Dermis blood vessel endothelial cell (primary cell): ENCODE measurements at regions not wholly inside any gene's neighbourhood (a gene's known extent, or its start where the extent isn't known, plus 50 kb on each side); places are given as distances from the start of the nearest gene placed in this dataset.
"Not testable (repeated sequence)": the region's sequence is repeated elsewhere in the genome, so short reads cannot be mapped to it uniquely, and the experiment has no call there.

ENCODE experiments used
- DNase-seq: peaks from one replicate; pipeline ENCODE4 v3.0.0; 2010

DNA sequence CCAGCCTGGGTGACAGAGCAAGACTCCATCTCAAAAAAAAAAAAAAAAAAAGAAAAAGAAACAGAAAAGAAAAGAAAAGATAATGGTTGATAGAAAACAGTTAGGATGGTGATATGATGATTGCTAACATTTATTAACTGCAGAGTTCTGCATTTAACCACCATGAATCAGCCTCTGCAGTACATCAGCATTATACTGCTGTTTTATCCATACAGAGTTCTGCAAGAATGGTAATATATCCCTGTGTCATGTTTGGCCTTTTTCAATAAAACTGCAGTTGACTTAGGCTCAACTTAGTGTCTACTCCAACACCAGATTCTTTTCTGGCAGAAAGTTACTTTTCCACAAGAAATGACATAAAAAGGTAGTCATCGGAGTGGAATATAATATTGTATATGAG lies 62.6 kb downstream of the DUSP6 start:
- DNase-seq = no peak

DNA sequence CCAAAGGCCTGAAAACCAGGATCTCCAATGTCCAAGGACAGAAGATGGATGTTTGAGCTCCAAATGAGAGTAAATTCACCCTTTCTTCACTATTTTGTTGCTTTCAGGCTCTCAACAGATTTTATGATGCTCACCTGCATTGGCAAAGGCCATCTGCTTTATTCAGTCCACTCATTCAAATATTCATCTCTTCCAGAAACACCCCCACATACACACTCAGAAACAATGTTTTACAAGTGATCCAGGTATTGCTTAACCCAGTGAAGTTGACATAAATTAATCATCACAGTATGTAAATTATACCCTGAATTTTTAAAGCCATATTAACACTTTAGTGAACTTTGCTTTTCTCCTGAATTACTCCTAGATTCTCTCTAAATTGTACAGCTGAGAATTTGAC lies 63.3 kb downstream of the DUSP6 start:
- no peak for DNase-seq

DNA sequence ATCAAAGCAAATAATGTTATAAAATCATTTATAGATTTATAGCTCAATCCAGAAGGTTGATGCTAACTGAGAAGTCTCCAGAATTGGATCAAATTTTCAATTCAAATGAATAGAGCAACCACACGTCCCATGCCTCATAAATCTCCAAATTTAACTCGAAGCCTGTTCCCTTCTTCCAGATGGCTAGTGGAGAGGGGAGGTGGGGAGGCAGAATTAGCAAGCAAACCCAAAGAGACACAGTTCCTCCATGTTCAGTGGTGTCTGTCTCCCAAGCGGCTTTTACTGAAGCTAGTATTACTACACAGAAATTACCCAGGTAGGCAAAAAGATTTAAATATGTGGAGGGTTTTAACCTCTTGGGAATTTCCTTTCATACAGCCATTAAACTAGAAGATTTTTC lies 65.8 kb downstream of the DUSP6 start:
- no peak for DNase-seq

DNA sequence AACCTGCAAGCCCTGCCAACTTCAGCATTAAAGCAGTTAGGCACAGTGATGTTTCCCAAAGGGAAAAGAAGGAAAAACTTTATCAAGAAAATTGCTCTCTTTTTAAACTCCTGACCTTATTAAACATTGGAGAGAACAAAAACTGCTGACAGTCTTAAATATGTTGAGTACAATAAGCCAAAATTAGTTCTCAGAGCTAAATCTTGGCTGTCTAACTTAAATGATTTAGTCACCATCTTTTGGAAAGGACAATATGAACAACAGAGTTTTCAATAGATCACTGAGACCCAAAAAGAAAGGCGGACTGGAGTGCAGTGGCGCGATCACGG lies 70.8 kb downstream of the DUSP6 start:
- no peak for DNase-seq

DNA sequence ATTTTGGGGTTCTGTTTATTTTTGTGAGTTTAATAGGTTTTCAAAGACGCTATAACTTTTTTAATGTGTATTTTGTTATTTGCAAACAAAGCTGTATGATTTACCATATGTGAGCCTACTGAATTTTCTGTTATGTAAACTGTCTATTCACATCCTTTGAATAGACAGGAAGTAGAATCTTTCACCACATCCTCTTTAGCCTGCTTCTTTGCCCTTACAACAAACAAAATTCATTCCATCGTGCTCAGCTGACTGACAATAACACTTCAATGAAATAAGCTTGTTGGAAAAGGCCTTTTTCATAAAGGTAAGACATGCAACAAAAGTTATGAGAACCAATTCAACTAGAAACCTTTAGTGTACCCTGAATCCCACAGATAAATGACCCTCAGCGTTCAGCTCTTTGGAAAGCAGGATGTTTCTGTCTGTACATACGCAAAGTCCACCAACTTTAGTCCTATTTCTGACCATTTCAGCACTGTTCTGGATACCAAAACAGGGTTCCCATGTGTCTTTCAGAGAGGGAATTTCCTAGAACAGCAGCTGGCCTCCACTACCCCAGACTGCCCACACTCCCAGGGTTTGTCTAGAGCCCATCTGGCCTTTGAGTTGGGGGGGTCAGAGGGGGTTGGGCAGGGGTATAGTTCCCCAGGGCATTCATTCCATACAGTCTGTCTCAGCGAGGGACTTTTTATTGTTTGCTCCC lies 71.3 kb downstream of the DUSP6 start:
- DNase-seq = peak; percentile 19

DNA sequence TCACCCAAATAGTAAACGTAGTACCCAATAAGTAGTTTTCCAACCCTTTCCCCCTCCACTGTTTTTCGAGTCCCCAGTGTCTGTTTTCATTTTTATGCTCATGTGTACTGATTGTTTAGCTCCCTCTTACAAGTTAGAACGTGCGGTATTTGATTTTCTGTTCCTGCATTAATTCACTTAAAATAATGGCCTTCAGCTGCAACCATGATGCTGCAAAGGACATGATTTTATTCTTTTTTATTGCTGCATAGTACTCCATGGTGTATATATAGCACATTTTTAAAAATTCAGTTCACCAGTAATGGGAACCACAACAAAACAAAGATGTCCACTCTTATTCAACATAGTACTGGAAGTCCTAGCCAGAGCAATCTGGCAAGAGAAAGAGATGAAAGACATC lies 72.8 kb downstream of the DUSP6 start:
- DNase-seq = no peak

DNA sequence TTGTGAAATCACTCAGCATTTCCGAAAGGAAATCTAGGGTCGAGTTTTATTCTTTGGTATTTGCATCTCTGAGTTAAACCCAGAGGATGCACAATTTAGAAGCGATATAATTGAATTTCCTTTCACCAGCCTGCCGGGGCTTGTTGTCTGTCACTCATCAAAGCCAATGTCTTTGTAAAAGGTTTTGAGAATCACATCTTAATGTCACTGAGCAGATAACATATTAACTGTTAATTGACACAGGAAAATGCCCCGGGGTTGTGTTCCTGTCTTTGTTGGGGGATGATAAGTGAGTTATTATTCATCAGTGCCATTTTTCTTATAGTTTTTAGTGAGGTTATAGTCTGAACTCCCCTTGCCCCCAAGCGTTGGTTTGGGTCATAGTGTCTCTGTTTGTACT lies 73.4 kb downstream of the DUSP6 start:
- DNase-seq = peak; percentile 47

DNA sequence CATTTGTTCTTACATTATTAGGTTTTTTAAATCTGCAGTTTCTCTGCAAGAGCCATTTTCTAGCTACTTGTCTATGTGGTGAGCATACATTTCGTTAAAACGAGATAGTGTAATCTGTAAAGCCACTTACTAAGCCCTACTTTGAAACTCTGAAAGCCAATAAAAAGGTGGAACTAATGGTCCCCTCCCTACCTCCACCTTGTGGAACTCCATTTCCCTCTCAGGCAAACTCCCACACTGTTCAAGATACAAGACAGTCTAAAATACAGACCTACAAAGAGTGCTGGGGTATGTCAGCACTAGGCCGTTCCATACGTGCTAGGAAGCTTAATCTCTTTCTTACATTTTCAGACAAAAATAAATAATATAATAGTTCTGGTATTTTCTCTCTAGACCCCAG lies 74.1 kb downstream of the DUSP6 start:
- DNase-seq = no peak

DNA sequence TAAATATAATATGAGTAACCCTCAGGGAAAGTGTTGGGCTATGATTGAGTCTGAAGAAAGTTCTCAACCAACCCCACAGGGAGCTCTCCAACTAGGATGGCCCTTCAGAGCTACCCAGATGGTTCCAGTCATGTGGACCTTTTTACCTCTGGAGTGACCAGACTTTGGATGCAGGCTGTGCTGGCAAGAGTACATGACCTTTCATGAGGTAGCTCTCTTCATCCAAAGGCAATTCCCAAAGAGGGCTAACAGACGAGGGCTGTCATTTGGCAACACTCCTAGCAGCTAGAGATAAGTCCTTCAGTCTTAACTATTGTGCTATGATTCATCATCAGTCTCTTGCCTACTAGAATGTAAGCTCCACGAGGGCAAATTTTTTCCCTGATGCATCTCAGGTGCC lies 75.4 kb downstream of the DUSP6 start:
- DNase-seq = no peak

DNA sequence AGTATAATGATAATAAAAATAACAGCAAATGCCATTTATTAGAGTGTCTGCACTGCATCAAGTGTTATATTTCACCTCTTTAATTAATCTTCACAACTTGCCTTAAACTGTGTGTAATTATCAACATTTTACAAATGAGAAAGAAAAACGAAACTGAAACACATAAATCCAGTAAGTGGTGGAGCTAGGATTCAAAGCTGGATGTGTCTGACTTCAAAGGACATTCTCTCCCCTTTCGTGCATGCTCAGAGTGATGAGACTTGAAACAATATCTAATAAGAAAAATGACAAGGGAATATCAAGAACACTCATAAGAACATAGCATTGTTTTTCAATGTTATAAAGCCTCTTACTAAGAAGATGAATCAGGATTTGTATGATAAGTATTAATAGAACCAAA lies 78.8 kb downstream of the DUSP6 start:
- DNase-seq = no peak

DNA sequence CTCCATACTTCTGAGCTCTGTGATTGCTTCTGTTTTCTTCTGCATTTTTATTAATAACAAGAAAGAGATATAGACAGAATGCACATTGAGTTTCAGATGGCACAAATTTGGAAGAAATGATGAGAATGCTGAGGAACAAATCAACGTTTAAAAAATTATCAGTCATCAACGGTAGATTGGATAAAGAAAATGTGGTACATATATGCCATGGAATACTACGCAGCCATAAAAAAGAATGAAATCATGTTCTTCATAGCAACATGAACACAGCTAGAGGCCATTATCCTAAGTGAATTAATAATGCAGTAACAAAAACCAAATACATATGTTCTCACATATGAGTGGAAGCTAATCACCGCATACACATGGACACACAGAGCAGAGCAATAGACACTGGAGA lies 81.8 kb downstream of the DUSP6 start:
- DNase-seq = no peak

DNA sequence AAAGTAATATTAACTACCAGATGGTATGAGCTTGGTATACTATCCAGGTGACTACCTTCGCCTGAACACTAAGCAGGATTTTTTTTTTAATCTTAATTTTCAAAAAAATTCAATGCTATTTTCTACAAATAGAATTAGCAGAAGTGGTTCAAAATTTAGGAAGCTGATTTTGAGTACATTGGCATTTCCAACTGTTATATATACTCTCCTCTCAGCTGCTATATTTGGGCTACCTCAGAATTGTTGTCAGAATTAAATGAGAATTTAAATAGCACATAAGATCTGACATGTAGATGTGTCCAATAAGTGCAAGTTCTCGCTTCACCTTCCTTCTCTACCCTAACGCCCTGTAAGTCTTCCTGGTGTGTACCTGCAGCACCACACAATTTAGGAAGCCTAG lies 83.1 kb downstream of the DUSP6 start:
- no peak for DNase-seq

DNA sequence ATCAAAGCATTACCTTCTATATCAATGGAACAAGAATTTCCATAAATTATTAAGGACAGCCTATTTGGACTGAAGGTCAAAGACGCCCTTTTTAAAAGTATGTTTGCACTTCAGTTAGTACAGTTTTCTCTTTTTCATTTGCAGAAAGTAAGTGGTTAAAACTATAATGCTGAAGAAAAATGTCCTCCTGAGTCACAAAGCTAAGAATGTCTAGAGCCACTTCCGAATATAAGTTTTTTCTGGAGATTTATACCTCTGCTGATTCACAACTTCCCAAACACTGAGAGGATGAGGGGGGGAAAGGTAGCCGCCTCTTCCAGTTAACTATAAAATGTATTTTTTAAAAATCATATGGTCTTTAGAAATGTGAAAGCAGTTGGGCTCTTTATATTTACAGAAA lies 84.9 kb downstream of the DUSP6 start:
- peak; percentile 27 for DNase-seq

DNA sequence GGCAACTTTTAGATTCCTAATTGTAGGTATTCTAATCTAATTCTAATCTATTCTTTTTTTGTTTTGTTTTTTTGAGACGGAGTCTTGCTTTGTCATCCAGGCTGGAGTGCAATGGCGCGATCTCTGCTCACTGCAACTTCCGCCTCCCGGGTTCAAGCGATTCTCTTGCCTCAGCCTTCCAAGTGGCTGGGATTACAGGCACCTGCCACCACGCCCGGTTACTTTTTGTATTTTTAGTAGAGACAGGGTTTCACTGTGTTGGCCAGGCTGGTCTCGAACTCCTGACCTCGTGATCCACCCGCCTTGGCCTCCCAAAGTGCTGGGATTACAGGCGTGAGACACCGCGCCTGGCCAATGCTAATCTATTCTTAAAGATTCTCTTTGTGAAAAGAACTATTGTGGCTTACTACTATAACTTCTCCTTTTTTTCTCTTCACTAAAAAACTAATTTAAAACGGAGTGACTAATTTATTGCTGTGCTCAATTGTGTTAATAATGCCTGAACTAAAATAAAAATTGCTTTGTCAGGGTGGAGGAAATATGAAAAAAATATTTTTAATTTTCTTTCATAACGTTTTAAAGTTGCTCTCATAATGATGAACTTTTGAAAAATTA lies 85.6 kb downstream of the DUSP6 start:
- DNase-seq = not testable (repeated sequence)

DNA sequence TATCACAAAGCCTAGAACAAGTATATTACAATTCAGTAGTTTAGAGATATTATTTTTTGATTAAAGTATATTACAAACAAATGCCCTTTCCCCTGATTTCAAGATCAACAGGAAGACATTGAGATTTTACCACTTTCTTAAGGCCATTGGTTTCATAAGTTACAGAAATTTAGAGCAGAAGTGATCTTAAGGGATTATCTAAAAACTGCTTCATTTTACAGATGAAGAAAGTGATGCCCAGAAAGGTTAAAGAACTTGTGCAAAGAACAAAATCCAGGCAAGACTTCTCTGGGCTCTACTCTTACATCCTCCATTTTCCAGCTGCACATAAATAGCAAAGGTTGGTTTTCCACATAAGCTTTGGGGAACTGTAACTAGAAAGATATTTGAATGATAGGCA lies 87.5 kb downstream of the DUSP6 start:
- DNase-seq = no peak

DNA sequence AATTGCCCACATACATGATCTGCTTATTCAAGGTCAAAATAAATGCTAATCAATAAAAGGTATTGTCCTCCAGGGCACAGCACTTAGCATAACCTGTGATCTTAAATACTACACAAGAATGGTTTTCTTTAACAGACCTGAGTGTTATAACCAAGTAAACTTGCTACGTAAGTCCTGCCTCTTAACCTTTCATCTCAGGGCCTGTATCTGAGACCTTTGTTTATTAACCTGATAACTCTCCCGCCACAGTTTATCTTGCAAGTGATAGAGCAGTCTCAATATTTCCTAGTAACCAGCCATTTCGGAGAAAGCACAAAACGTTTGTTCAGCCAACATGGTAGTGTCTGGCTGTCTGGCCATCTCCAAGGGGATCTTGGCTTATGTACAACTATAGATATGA lies 88.4 kb downstream of the DUSP6 start:
- DNase-seq = no peak

DNA sequence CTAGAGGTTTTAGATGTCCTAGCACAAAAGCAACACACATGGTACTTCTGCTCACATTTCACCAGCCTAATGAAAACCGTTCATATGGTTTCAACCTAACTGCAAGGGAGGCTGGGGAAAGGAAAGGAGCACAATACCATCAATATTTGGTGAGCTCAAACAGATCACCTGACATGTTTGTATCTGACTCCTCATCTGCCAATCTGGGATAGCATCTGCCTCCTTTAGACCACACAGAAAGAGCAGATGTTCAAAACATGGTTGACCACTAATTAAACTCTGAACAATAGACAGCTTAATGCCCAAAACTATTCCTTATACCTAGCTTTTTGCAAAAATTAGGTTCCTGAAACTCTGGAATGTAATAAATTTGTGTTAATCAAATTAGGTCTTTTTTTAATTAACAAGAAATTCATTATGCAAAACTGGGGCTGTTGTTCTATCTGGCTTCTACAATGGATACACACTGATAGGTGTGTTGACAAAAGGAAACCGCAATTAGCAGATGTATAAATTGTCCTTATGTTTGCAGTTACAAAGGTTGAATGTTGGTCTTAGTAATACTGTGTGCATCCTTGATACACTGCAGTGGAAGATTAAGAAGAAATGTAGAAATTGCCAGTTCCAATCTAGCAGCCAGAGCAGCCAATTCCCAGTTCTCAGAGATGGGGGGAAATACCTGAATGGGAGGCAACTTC lies 89.3 kb downstream of the DUSP6 start:
- DNase-seq = no peak

DNA sequence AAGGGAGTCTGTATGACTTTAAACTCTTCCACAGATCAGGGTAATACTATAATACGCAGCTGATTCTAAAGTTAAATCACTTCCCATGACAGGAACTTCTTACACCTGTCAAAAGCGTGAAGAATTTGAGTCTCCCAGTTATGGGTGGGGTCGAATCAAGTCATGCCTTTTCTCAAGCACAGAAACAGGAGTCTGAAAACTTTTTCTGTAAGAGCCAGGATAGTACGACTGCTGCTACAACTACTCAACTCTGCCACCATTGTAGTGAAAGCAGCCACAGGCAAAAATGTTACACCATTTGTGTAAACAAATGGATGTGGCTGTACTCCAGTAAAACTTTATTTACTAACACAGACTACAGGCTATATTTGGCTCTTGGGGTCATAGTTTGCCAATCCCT lies 90.3 kb downstream of the DUSP6 start:
- DNase-seq = no peak

DNA sequence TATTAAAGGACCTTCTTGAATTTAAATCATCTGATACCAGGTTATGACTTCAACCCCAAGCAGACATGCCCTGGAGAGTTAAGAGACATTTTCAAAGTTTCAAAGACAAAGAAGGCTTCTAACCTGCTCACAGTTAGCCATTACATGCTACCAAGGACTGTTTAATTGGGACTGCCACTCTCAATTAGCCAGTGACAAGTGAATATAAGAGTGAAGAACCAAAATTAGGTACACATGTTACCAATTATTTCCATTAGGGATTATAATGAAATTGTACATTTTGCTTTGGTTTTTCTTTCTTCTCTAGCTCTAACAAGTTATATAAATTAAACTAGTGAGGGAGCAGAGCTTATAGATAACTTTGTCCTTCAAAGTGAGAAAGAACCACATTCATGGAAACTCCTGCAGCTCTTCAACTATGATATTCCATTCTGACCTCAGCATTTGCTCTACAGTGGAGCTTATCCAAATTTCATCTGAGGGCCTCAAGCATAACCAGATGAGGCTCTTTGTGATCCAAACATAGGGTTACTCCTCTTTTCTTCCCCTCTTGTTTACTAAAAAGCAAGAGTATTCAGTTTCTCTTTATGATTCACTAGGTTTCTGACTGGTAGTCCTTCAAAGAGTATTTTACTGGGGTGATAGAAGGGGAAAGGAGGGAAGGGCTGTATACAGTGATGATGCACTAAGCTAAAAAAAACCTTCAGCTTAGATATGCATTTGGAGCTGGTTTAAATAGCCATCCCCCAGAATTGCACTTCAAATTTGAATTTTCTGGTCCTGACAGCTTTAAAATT lies 91.3 kb downstream of the DUSP6 start:
- DNase-seq = no peak

DNA sequence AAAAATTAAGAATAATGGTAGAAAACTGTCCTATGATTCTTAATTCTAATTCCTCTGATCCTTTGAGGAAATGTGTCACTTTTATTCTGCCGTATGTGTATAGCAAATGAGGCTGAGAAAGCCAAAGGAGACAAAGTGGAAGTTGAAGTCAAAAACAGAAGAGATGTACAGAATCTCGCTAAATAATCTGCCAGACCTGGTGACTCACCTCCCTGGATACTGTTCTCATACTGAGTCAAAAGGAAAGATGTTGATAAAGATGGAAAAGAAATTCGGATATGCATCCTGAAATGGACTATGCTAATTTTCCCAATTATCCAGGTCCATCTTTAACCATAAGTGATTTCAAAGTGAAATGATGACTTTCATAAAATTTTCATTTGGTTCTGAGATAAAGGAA lies 92.5 kb downstream of the DUSP6 start:
- no peak for DNase-seq

DNA sequence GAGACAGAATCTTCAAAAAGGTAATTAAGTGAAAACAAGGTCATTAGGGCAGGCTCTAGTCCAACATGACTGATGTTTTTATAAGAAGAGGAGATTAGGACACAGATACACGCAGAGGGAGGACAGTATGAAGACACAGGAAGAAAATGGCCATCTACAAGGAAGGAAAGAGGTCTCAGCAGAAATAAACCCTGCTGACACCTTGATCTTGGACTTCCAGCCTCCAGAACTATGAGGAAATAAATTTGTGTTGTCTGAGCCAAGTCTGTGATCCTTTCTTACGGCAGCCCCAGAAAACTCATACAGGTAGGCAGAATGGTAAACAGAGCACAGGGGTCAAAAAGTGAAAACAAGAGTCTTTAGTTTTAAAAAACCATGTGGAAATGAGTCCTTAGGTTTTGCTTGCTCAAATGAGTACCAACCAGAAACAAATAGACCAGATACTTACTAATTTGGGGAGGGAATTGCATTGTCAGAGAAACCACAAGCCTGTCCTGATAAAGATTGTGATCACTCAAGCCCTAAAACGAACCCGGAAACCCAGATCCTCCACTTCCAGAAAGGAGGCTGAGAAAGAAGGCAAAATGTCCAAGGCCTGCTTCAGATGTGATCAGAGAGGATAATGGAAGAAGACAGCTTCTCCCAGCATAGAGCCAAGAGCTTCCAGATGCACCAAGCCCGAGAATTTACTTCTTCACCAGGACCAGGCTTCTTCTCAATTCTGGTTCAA lies 93.9 kb downstream of the DUSP6 start:
- DNase-seq = no peak

DNA sequence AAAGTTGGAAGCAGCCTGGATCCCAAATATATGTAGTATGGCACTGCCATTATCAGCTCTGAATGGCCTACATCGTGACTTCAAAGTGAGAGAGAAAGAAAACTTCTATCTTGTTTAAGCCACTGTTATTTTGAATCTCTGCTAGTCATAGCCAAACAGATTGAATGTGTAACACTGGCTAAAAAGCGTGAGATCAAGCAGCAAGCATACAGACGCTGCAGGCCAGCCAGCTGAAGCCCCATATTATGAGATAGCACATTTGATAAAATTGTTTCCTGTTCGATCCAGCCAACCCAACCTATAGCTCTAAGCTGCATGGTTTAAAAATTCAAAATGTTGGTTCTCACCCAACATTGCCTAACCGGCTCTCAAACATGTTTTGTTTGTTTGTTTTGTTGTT lies 95.0 kb downstream of the DUSP6 start:
- no peak for DNase-seq

DNA sequence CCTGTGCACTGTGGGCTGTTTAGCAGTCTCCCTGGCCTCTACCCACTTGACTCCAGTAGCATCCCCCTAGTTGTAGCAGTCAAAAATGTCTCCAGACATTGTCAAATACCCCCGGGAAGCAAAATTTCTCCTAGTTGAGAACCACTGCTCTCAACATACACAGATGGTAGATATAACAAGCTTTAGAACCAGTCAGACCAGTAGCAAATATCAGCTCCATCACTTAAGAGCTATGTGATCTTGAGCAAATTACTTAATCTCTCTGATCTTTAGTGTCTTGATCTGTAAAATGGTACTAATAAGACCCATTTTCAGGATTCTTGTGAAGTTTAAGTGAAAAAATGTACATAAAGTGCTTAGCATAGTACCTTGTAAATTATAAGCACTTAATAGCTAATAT lies 96.2 kb downstream of the DUSP6 start:
- DNase-seq = no peak
